ENCODE measurements at regions not wholly inside any gene's neighbourhood (a gene's known extent, or its start where the extent isn't known, plus 50 kb on each side); places are given as distances from the start of the nearest gene placed in this dataset.

DNA sequence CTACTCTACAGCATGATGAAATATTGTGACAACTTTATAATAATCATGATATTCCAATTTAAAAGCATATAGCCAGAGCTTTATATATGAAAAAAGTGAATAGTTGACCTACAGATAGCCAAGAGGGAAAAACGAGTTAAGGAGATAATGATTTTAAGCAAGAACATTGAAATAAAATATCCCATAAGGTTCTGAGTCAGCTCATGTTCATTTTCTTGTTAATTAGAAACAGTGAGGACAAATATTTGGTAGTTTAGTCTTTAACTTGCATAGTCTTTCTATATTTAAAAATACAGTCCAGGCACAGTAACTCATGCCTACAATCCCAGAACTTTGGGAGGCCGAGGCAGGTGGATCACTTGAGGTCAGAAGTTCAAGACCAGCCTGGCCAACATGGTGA is 55.8 kb upstream of the CDH6 start:
- no peaks in the 10 kb centered on the region for H3K4me1 ChIP-seq (ENCODE audit: control insufficient read depth in 1 of 2, insufficient read depth in 2 of 2, low read length in 2 of 2)
- no peaks in the 10 kb centered on the region for H3K9me3 ChIP-seq (ENCODE audit: control insufficient read depth in 1 of 2, low read length in 2 of 2)
- no peak overlapping the region for H3K4me3 ChIP-seq (ENCODE audit: low read depth in 1 of 2, low read length in 2 of 2)
- H3K27ac ChIP-seq (ENCODE audit: low read length), result no peak overlapping the region
- no peaks in the 10 kb centered on the region for H3K27me3 ChIP-seq (ENCODE audit: low read depth, low read length)
- H3K36me3 ChIP-seq (ENCODE audit: control insufficient read depth in 1 of 2, insufficient read depth in 2 of 2, low read length in 2 of 2), result no peaks in the 10 kb centered on the region

- no peaks in the 10 kb centered on the region for H3K4me1 ChIP-seq (ENCODE audit: control insufficient read depth in 1 of 2, insufficient read depth in 2 of 2, low read length in 2 of 2)
- H3K36me3 ChIP-seq (ENCODE audit: control insufficient read depth in 1 of 2, insufficient read depth in 2 of 2, low read length in 2 of 2), result no peaks in the 10 kb centered on the region
- H3K4me3 ChIP-seq (ENCODE audit: low read depth in 1 of 2, low read length in 2 of 2), result no peak overlapping the region
- H3K27me3 ChIP-seq (ENCODE audit: low read depth, low read length), result no peaks in the 10 kb centered on the region
- H3K27ac ChIP-seq (ENCODE audit: low read length), result no peak overlapping the region
- no peaks in the 10 kb centered on the region for H3K9me3 ChIP-seq (ENCODE audit: control insufficient read depth in 1 of 2, low read length in 2 of 2)
Observed at GRCh38 chr5:31135542-31135941, 57.9 kb upstream of the CDH6 start.

DNA sequence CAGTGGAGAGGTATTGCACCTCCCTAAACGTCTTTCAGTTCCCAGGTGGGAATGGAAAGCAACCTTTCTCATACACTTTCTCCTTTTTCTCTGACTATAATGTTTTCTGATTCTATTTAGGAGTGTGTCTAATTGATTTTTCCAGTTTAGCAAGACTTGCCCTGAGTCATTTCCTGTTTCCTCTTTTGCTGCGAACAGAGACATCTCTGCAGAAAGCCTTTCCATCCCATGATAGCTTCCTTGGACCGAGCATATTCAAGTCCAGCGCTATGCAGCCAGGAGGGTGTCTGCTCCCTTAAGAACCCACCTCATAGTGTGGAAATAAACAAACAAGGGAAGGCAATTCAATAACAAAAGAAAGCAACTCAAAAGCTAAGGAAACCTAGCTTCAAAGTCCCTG is 60.0 kb upstream of the CDH6 start:
- Histone ChIP-seq H3K27ac (ENCODE audit: low read length) (no peak overlapping the region), H3K9me3 (ENCODE audit: control insufficient read depth in 1 of 2, low read length in 2 of 2) (no peaks in the 10 kb centered on the region), H3K36me3 (ENCODE audit: control insufficient read depth in 1 of 2, insufficient read depth in 2 of 2, low read length in 2 of 2) (no peaks in the 10 kb centered on the region), H3K4me3 (ENCODE audit: low read depth in 1 of 2, low read length in 2 of 2) (no peak overlapping the region), H3K4me1 (ENCODE audit: control insufficient read depth in 1 of 2, insufficient read depth in 2 of 2, low read length in 2 of 2) (no peaks in the 10 kb centered on the region), H3K27me3 (ENCODE audit: low read depth, low read length) (no peaks in the 10 kb centered on the region)

GRCh38 chr5:31131381-31131891 is 62.0 kb upstream of the CDH6 start:
- Histone ChIP-seq H3K27ac (ENCODE audit: low read length) (no peak overlapping the region), H3K4me1 (ENCODE audit: control insufficient read depth in 1 of 2, insufficient read depth in 2 of 2, low read length in 2 of 2) (no peaks in the 10 kb centered on the region), H3K9me3 (ENCODE audit: control insufficient read depth in 1 of 2, low read length in 2 of 2) (peaks cover 0 to 4% of the 10 kb centered on the region in 2 donors), H3K27me3 (ENCODE audit: low read depth, low read length) (no peaks in the 10 kb centered on the region), H3K36me3 (ENCODE audit: control insufficient read depth in 1 of 2, insufficient read depth in 2 of 2, low read length in 2 of 2) (no peaks in the 10 kb centered on the region), H3K4me3 (ENCODE audit: low read depth in 1 of 2, low read length in 2 of 2) (no peak overlapping the region)

DNA sequence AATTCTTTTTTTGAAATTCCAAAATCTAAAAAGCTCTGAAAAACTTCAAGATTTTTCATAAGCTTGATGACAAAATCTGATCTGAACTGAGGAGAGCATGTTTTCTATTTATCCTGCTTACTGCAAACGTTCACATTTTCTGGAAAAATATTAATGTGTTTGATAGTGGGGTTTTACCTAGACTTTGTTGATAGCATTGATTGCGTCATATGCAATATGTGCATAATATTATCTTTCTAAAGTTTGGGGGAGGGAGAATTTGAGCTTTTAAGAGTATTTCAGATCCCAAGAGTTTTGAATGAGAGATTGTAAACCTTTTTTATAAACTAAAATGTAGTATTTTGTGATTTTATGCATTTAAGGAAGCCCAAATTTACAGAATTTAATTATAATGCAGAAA is 62.8 kb upstream of the CDH6 start:
- peaks cover 0 to 4% of the 10 kb centered on the region in 2 donors for H3K9me3 ChIP-seq (ENCODE audit: control insufficient read depth in 1 of 2, low read length in 2 of 2)
- H3K4me3 ChIP-seq (ENCODE audit: low read depth in 1 of 2, low read length in 2 of 2), result no peak overlapping the region
- H3K27ac ChIP-seq (ENCODE audit: low read length), result no peak overlapping the region
- H3K27me3 ChIP-seq (ENCODE audit: low read depth, low read length), result no peaks in the 10 kb centered on the region
- no peaks in the 10 kb centered on the region for H3K36me3 ChIP-seq (ENCODE audit: control insufficient read depth in 1 of 2, insufficient read depth in 2 of 2, low read length in 2 of 2)
- H3K4me1 ChIP-seq (ENCODE audit: control insufficient read depth in 1 of 2, insufficient read depth in 2 of 2, low read length in 2 of 2), result no peaks in the 10 kb centered on the region

DNA sequence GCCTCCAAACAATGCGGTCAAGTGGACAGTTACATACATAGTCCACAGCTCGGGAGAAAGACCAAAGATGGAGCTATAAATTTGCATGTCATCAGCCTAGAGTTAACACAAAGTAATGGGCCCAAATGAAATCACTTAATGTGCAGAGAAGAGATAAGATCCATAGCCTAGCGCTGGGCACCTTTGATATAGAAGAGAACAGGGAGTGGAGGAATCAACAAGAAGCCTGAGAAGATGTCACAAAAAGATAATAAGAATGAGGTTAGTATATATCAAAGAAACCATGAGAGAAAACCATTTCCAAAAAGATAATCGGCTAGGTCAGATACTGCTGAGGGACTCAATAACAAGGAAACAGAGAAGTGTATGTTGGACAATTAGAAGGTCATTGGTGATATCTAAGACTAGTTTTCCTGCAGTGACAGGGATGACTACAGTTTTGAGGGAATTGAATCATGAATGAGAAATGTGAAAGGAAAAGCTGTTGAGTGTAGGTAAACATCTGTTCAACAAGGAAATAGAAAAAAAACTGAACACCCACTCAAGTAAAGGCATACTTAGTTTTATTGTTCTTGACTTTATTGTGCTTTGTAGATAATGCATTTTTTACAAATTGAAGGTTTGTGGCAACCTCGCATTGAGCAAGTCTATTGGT is 68.7 kb upstream of the CDH6 start:
- H3K9me3 ChIP-seq (ENCODE audit: control insufficient read depth in 1 of 2, low read length in 2 of 2), result peaks cover 0 to 4% of the 10 kb centered on the region in 2 donors
- no peak overlapping the region for H3K27ac ChIP-seq (ENCODE audit: low read length)
- no peaks in the 10 kb centered on the region for H3K27me3 ChIP-seq (ENCODE audit: low read depth, low read length)
- H3K4me3 ChIP-seq (ENCODE audit: low read depth in 1 of 2, low read length in 2 of 2), result no peak overlapping the region
- H3K36me3 ChIP-seq (ENCODE audit: control insufficient read depth in 1 of 2, insufficient read depth in 2 of 2, low read length in 2 of 2), result no peaks in the 10 kb centered on the region
- H3K4me1 ChIP-seq (ENCODE audit: control insufficient read depth in 1 of 2, insufficient read depth in 2 of 2, low read length in 2 of 2), result no peaks in the 10 kb centered on the region

DNA sequence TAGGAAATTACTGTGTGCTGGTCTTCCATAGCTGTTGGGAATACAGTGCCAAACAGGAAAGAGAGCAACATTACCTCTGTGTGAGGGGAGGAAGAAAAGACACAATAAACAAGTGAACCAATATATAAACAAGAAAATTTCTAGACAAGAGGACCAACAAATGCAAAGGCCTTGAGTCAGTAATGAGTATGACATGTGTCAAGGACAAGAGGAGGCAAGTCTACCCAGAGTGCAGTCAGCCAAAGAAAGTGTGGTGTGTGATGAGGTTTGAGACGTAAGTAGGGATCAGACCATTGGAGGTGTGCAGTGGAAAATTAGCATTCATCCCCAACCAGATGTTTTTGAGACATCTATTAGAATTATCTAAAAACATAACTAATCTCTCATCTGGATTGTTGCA is 69.5 kb upstream of the CDH6 start:
- Histone ChIP-seq H3K27me3 (ENCODE audit: low read depth, low read length) (no peaks in the 10 kb centered on the region), H3K9me3 (ENCODE audit: control insufficient read depth in 1 of 2, low read length in 2 of 2) (peaks cover 0 to 4% of the 10 kb centered on the region in 2 donors), H3K27ac (ENCODE audit: low read length) (no peak overlapping the region), H3K4me1 (ENCODE audit: control insufficient read depth in 1 of 2, insufficient read depth in 2 of 2, low read length in 2 of 2) (no peaks in the 10 kb centered on the region), H3K4me3 (ENCODE audit: low read depth in 1 of 2, low read length in 2 of 2) (no peak overlapping the region), H3K36me3 (ENCODE audit: control insufficient read depth in 1 of 2, insufficient read depth in 2 of 2, low read length in 2 of 2) (no peaks in the 10 kb centered on the region)

DNA sequence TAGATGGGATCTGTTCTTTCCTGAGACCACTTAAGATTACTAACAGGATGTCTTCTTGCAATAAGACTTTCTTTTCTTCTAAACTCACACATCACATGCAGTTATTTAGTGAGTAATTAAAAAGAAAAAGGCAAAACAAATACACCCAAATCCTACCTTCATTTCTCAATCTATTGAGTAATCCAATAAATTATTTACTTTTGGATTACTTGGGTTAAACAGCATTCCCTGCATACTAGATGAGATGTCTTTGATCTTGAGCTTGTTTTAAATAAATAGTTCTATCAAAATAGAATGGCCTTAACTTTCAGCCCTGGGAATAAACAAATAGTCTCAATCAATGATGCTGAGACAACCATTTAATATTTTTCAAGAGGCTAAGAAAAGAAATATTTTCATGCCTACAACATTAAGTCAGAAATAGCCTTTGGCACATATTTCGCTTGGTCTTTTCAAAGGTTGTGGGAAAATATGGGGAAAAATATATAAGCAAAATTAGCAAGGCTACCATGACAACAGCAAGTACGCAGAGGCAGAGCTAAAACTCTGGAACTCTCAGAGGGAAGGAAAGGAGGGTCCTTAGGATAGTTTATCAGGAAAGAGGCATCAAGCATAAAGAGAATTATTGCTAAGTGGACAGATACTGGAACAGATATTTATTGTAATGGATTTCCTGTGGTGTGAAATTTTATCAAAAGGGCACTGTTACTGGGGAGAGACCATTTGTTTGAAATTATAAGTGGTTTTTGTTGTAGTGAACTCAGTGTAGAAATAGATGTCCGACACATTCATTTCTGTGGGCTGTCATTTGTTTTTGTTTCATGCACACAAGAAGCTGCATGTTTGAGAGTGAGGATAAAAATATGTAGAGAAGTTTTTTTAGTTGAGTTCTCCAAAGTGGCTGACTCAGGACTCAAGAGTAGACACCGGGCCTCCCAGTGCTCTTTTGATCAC is 70.2 kb upstream of the CDH6 start:
- Histone ChIP-seq H3K4me1 (ENCODE audit: control insufficient read depth in 1 of 2, insufficient read depth in 2 of 2, low read length in 2 of 2) (no peaks in the 10 kb centered on the region), H3K36me3 (ENCODE audit: control insufficient read depth in 1 of 2, insufficient read depth in 2 of 2, low read length in 2 of 2) (no peaks in the 10 kb centered on the region), H3K27ac (ENCODE audit: low read length) (no peak overlapping the region), H3K9me3 (ENCODE audit: control insufficient read depth in 1 of 2, low read length in 2 of 2) (peaks cover 0 to 4% of the 10 kb centered on the region in 2 donors), H3K27me3 (ENCODE audit: low read depth, low read length) (no peaks in the 10 kb centered on the region), H3K4me3 (ENCODE audit: low read depth in 1 of 2, low read length in 2 of 2) (no peak overlapping the region)

DNA sequence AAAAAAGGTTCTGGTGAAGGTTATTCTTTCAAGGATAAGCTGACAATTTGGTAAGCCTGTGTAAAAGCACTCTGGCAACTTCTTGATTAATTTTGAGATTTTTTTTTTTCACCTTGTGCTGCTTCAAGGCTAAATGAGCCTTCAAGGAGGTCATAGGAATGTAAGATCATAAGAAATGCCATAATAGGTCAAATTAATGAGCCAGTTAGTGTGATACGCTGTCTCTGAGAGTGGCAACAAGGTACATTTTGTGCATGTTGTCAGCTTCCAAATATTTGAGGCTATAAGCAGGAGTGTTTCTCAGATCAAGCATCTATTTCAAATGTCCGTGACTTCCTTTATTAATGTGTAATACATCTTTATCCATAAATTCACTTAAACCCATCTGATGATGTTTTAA is 72.3 kb upstream of the CDH6 start:
- H3K4me1 ChIP-seq (ENCODE audit: control insufficient read depth in 1 of 2, insufficient read depth in 2 of 2, low read length in 2 of 2), result no peaks in the 10 kb centered on the region
- no peaks in the 10 kb centered on the region for H3K36me3 ChIP-seq (ENCODE audit: control insufficient read depth in 1 of 2, insufficient read depth in 2 of 2, low read length in 2 of 2)
- H3K27me3 ChIP-seq (ENCODE audit: low read depth, low read length), result no peaks in the 10 kb centered on the region
- H3K9me3 ChIP-seq (ENCODE audit: control insufficient read depth in 1 of 2, low read length in 2 of 2), result no peaks in the 10 kb centered on the region
- no peak overlapping the region for H3K27ac ChIP-seq (ENCODE audit: low read length)
- no peak overlapping the region for H3K4me3 ChIP-seq (ENCODE audit: low read depth in 1 of 2, low read length in 2 of 2)

DNA sequence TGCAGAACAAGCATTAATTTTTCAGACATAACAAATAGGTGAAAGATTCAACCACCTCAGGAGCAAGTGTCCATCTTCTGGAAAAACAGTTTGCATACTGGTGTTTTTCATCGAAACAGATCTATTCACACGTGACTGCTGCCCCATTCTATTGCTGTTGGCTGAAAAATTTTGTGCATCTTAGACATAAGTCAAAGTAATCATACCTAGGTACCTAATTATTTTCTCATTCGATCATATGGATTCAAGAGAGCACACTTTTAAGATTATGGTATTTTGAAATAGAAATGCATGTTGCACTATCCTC is 72.9 kb upstream of the CDH6 start:
- Histone ChIP-seq H3K27me3 (ENCODE audit: low read depth, low read length) (no peaks in the 10 kb centered on the region), H3K4me1 (ENCODE audit: control insufficient read depth in 1 of 2, insufficient read depth in 2 of 2, low read length in 2 of 2) (no peaks in the 10 kb centered on the region), H3K36me3 (ENCODE audit: control insufficient read depth in 1 of 2, insufficient read depth in 2 of 2, low read length in 2 of 2) (no peaks in the 10 kb centered on the region), H3K9me3 (ENCODE audit: control insufficient read depth in 1 of 2, low read length in 2 of 2) (no peaks in the 10 kb centered on the region), H3K27ac (ENCODE audit: low read length) (no peak overlapping the region), H3K4me3 (ENCODE audit: low read depth in 1 of 2, low read length in 2 of 2) (no peak overlapping the region)

GRCh38 chr5:31119938-31120641 is 73.4 kb upstream of the CDH6 start:
- H3K4me1 ChIP-seq (ENCODE audit: control insufficient read depth in 1 of 2, insufficient read depth in 2 of 2, low read length in 2 of 2), result no peaks in the 10 kb centered on the region
- H3K4me3 ChIP-seq (ENCODE audit: low read depth in 1 of 2, low read length in 2 of 2), result no peak overlapping the region
- H3K27me3 ChIP-seq (ENCODE audit: low read depth, low read length), result no peaks in the 10 kb centered on the region
- H3K9me3 ChIP-seq (ENCODE audit: control insufficient read depth in 1 of 2, low read length in 2 of 2), result no peaks in the 10 kb centered on the region
- no peak overlapping the region for H3K27ac ChIP-seq (ENCODE audit: low read length)
- H3K36me3 ChIP-seq (ENCODE audit: control insufficient read depth in 1 of 2, insufficient read depth in 2 of 2, low read length in 2 of 2), result no peaks in the 10 kb centered on the region

Measured in muscle layer of duodenum (tissue), 2 donors.